ENCODE measurements at regions not wholly inside any gene's neighbourhood (a gene's known extent, or its start where the extent isn't known, plus 50 kb on each side); places are given as distances from the start of the nearest gene placed in this dataset.

GRCh38 chr16:6549415-6549814, 783.2 kb upstream of the RBFOX1 start:
- peaks cover 7 to 25% of the 10 kb centered on the region in 2 donors for H3K9me3 Mint-ChIP-seq
- H3K4me1 Mint-ChIP-seq (ENCODE audit: low read depth in 2 of 2) = no peaks in the 10 kb centered on the region
- no peaks in the 10 kb centered on the region for H3K27me3 Mint-ChIP-seq

GRCh38 chr16:6548507-6548906, 784.1 kb upstream of the RBFOX1 start:
- ATAC-seq (replicated peaks) = no peak
- DNase-seq = no peak
- Mint-ChIP-seq H3K27ac (no peak overlapping the region), H3K9me3 (peaks cover 9 to 27% of the 10 kb centered on the region in 2 donors), H3K36me3 (ENCODE audit: insufficient read depth) (no peaks in the 10 kb centered on the region), H3K27me3 (no peaks in the 10 kb centered on the region), H3K4me3 (no peak overlapping the region), H3K4me1 (ENCODE audit: low read depth in 2 of 2) (no peaks in the 10 kb centered on the region)

More at GRCh38 chr16:6549415-6549814, 783.2 kb upstream of the RBFOX1 start:
- no peak overlapping the region for H3K4me3 Mint-ChIP-seq
- no peak for ATAC-seq (replicated peaks)
- H3K36me3 Mint-ChIP-seq (ENCODE audit: insufficient read depth) = no peaks in the 10 kb centered on the region
- DNase-seq = no peak
- H3K27ac Mint-ChIP-seq = no peak overlapping the region

- no peaks in the 10 kb centered on the region for H3K27me3 Mint-ChIP-seq
- H3K9me3 Mint-ChIP-seq = peaks cover 5 to 22% of the 10 kb centered on the region in 2 donors
- DNase-seq (no peak), ATAC-seq (replicated peaks) (no peak)
- H3K4me1 Mint-ChIP-seq (ENCODE audit: low read depth in 2 of 2) = no peaks in the 10 kb centered on the region
- H3K36me3 Mint-ChIP-seq (ENCODE audit: insufficient read depth) = no peaks in the 10 kb centered on the region
- H3K4me3 Mint-ChIP-seq = no peak overlapping the region
- no peak overlapping the region for H3K27ac Mint-ChIP-seq
These were observed 785.5 kb upstream of the RBFOX1 start for GRCh38 chr16:6547131-6547530.

GRCh38 chr16:6545329-6545728, 787.3 kb upstream of the RBFOX1 start:
- ATAC-seq (replicated peaks) = no peak
- Mint-ChIP-seq H3K4me1 (ENCODE audit: low read depth in 2 of 2) (no peaks in the 10 kb centered on the region), H3K9me3 (peaks cover 12 to 22% of the 10 kb centered on the region in 2 donors), H3K27me3 (no peaks in the 10 kb centered on the region), H3K27ac (no peak overlapping the region), H3K36me3 (ENCODE audit: insufficient read depth) (no peaks in the 10 kb centered on the region), H3K4me3 (no peak overlapping the region)
- no peak for DNase-seq

GRCh38 chr16:6541267-6541666, 791.4 kb upstream of the RBFOX1 start:
- Mint-ChIP-seq H3K9me3 (peaks cover 10 to 15% of the 10 kb centered on the region in 2 donors), H3K4me3 (no peak overlapping the region), H3K36me3 (ENCODE audit: insufficient read depth) (no peaks in the 10 kb centered on the region), H3K27ac (no peak overlapping the region), H3K27me3 (no peaks in the 10 kb centered on the region), H3K4me1 (ENCODE audit: low read depth in 2 of 2) (no peaks in the 10 kb centered on the region)
- no peak for ATAC-seq (replicated peaks)
- DNase-seq = no peak

- no peak overlapping the region for H3K4me3 Mint-ChIP-seq
- no peak for ATAC-seq (replicated peaks)
These were observed 796.2 kb upstream of the RBFOX1 start for GRCh38 chr16:6536411-6536810.

GRCh38 chr16:6531067-6531466, 801.6 kb upstream of the RBFOX1 start:
- Mint-ChIP-seq H3K4me3 (no peak overlapping the region), H3K27ac (no peak overlapping the region), H3K27me3 (no peaks in the 10 kb centered on the region), H3K9me3 (peaks cover 12 to 32% of the 10 kb centered on the region in 2 donors), H3K4me1 (ENCODE audit: low read depth in 2 of 2) (no peaks in the 10 kb centered on the region), H3K36me3 (ENCODE audit: insufficient read depth) (no peaks in the 10 kb centered on the region)
- DNase-seq = no peak
- no peak for ATAC-seq (replicated peaks)

More at GRCh38 chr16:6536411-6536810, 796.2 kb upstream of the RBFOX1 start:
- Mint-ChIP-seq H3K4me1 (ENCODE audit: low read depth in 2 of 2) (no peaks in the 10 kb centered on the region), H3K9me3 (peaks cover 13 to 24% of the 10 kb centered on the region in 2 donors), H3K36me3 (ENCODE audit: insufficient read depth) (no peaks in the 10 kb centered on the region), H3K27ac (no peak overlapping the region), H3K27me3 (no peaks in the 10 kb centered on the region)
- no peak for DNase-seq

GRCh38 chr16:6528217-6528616, 804.4 kb upstream of the RBFOX1 start:
- Mint-ChIP-seq H3K9me3 (peaks cover 20 to 45% of the 10 kb centered on the region in 2 donors), H3K4me3 (no peak overlapping the region), H3K27me3 (no peaks in the 10 kb centered on the region), H3K27ac (no peak overlapping the region), H3K36me3 (ENCODE audit: insufficient read depth) (no peaks in the 10 kb centered on the region), H3K4me1 (ENCODE audit: low read depth in 2 of 2) (no peaks in the 10 kb centered on the region)
- DNase-seq = no peak
- ATAC-seq (replicated peaks) = no peak

- no peak for ATAC-seq (replicated peaks)
- DNase-seq = no peak
- Mint-ChIP-seq H3K4me3 (no peak overlapping the region), H3K27ac (no peak overlapping the region), H3K9me3 (peaks cover 19 to 46% of the 10 kb centered on the region in 2 donors), H3K36me3 (ENCODE audit: insufficient read depth) (no peaks in the 10 kb centered on the region), H3K27me3 (no peaks in the 10 kb centered on the region), H3K4me1 (ENCODE audit: low read depth in 2 of 2) (no peaks in the 10 kb centered on the region)
These were observed 805.0 kb upstream of the RBFOX1 start for GRCh38 chr16:6527646-6528045.

GRCh38 chr16:6524501-6524900, 808.1 kb upstream of the RBFOX1 start:
- ATAC-seq (replicated peaks) (no peak), DNase-seq (no peak)
- Mint-ChIP-seq H3K4me1 (ENCODE audit: low read depth in 2 of 2) (no peaks in the 10 kb centered on the region), H3K4me3 (no peak overlapping the region), H3K9me3 (peaks cover 18 to 41% of the 10 kb centered on the region in 2 donors), H3K36me3 (ENCODE audit: insufficient read depth) (no peaks in the 10 kb centered on the region), H3K27me3 (no peaks in the 10 kb centered on the region), H3K27ac (no peak overlapping the region)

- H3K36me3 Mint-ChIP-seq (ENCODE audit: insufficient read depth) = no peaks in the 10 kb centered on the region
- ATAC-seq (replicated peaks) = no peak
- DNase-seq = no peak
- H3K4me1 Mint-ChIP-seq (ENCODE audit: low read depth in 2 of 2) = no peaks in the 10 kb centered on the region
- no peak overlapping the region for H3K27ac Mint-ChIP-seq
- H3K4me3 Mint-ChIP-seq = no peak overlapping the region
- no peaks in the 10 kb centered on the region for H3K27me3 Mint-ChIP-seq
- peaks cover 8 to 16% of the 10 kb centered on the region in 2 donors for H3K9me3 Mint-ChIP-seq
These were observed 815.5 kb upstream of the RBFOX1 start for GRCh38 chr16:6517020-6517720.

- Mint-ChIP-seq H3K27me3 (no peaks in the 10 kb centered on the region), H3K9me3 (peaks cover 0 to under 1% of the 10 kb centered on the region in 2 donors), H3K4me1 (ENCODE audit: low read depth in 2 of 2) (no peaks in the 10 kb centered on the region), H3K36me3 (ENCODE audit: insufficient read depth) (no peaks in the 10 kb centered on the region), H3K27ac (no peak overlapping the region), H3K4me3 (no peak overlapping the region)
- no peak for ATAC-seq (replicated peaks)
- DNase-seq = no peak
These were observed 820.1 kb upstream of the RBFOX1 start for GRCh38 chr16:6512512-6512911.

GRCh38 chr16:6510261-6510660, 822.4 kb upstream of the RBFOX1 start:
- ATAC-seq (replicated peaks) = no peak
- Mint-ChIP-seq H3K9me3 (peaks cover 11 to 12% of the 10 kb centered on the region in 2 donors), H3K4me1 (ENCODE audit: low read depth in 2 of 2) (no peaks in the 10 kb centered on the region), H3K36me3 (ENCODE audit: insufficient read depth) (no peaks in the 10 kb centered on the region), H3K27me3 (no peaks in the 10 kb centered on the region), H3K4me3 (no peak overlapping the region), H3K27ac (no peak overlapping the region)
- no peak for DNase-seq

- H3K36me3 Mint-ChIP-seq (ENCODE audit: insufficient read depth) = no peaks in the 10 kb centered on the region
- DNase-seq (no peak), ATAC-seq (replicated peaks) (no peak)
- no peaks in the 10 kb centered on the region for H3K27me3 Mint-ChIP-seq
- H3K4me1 Mint-ChIP-seq (ENCODE audit: low read depth in 2 of 2) = no peaks in the 10 kb centered on the region
- no peak overlapping the region for H3K27ac Mint-ChIP-seq
- H3K9me3 Mint-ChIP-seq = peaks cover 6 to 8% of the 10 kb centered on the region in 2 donors
- no peak overlapping the region for H3K4me3 Mint-ChIP-seq
These were observed 833.2 kb upstream of the RBFOX1 start for GRCh38 chr16:6499413-6499812.
